COR-L47 (cell line): ENCODE measurements at regions not wholly inside any gene's neighbourhood (a gene's known extent, or its start where the extent isn't known, plus 50 kb on each side); places are given as distances from the start of the nearest gene placed in this dataset.

Source experiments
- DNase-seq: peaks from one replicate; lab custom pipeline; 2025; lab: John Stamatoyannopoulos, UW

- DNase-seq: no peak
These were observed 193.9 kb downstream of the PHLDA1 start for GRCh38 chr12:75837700-75838099.

- no peak for DNase-seq
These were observed 195.0 kb downstream of the PHLDA1 start for GRCh38 chr12:75836533-75836932.

DNA sequence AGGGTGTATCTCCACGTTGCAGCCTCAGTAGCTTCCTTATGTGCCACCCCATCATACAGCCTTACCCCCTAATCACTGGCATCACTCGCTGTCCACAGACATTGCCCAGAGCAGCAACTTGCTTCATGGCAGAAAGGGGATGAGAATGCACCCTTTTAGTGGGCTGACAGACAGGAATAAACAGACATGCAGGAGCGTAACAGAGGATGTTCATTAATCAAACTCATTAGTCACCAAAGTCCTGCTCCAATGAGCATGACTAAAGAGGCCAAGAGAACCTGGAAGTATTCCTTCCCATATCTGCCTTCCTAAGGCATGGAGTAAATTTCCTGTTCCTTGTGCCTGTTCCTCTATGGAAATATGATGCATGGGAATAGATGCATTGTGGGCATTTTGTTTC, 197.0 kb downstream of the PHLDA1 start:
- no peak for DNase-seq

DNA sequence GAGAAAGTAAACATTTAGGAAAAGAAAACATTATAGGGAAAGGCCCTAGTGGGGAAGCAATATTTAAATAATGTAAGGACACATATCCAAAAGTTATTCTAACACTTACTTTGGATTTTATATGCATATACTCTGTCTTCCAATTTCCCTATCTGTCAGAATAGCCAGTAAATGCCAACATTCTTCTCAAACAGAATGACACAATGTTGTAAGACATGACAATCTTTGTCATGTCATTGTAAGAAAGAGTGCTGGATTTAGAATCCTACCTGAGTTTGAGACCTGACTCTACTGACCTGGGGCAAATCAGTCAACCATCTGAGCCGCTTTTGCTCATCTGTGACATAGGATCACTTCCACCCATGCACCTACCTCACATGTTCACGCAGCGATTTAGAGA, 198.3 kb downstream of the PHLDA1 start:
- DNase-seq: no peak

- DNase-seq: no peak
These were observed 200.2 kb downstream of the PHLDA1 start for GRCh38 chr12:75831402-75831801.

DNA sequence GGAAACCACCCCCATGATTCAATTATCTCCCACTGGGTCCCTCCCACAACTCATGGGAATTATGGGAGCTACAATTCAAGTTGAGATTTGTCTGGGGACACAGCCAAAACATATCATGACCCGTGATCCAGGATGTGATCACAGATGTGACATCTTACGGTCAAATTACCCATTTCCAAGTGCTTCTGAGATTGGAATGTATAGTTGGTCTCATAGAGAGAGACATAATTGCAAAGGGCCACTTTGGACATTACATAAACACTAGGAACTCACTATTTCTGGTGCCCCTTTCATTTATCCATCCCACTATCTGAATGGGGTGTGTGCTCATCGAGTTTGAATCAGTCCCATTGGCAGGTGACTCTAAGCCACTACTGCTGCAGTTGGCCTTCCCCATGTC, 204.5 kb downstream of the PHLDA1 start:
- no peak for DNase-seq

DNA sequence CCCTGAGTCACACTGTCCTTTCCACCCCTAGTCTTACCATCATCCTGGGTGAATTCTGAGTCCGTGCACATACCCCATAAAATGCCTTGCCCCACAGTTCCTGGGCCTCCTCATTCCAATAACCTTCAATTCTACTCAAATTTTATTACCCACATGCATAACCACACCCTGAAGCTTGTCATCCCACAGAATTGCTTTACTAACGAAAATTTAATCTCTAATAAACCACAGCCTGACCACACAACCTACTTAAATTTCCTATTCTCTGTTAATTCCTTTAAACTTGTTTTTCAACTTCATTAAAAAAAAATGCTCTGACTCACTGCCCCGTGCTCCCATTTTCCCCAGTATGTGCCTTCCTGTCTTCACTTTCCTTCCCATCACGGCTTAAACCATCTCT, 205.9 kb downstream of the PHLDA1 start:
- DNase-seq: no peak

GRCh38 chr12:75823475-75823874, 208.1 kb downstream of the PHLDA1 start:
- no peak for DNase-seq

DNA sequence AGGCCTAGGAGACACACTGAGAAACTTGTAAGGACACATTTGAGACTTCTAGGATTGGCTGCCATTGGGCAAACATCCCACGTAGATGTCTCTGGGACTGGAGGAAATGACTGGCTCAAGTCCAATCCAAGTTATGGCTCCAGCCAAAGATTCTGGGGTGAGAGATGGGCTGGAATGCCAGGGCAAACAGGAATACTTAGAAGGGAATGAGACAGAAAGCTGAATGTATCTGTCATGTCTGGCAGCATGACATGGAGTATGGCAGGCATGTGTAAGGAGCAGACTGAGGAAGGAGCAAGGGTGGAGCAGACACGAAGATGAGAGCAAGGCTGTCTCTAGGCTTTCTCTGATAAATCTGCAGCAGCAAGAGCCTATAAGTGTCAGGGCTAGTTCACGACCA, 209.2 kb downstream of the PHLDA1 start:
- DNase-seq: no peak

DNA sequence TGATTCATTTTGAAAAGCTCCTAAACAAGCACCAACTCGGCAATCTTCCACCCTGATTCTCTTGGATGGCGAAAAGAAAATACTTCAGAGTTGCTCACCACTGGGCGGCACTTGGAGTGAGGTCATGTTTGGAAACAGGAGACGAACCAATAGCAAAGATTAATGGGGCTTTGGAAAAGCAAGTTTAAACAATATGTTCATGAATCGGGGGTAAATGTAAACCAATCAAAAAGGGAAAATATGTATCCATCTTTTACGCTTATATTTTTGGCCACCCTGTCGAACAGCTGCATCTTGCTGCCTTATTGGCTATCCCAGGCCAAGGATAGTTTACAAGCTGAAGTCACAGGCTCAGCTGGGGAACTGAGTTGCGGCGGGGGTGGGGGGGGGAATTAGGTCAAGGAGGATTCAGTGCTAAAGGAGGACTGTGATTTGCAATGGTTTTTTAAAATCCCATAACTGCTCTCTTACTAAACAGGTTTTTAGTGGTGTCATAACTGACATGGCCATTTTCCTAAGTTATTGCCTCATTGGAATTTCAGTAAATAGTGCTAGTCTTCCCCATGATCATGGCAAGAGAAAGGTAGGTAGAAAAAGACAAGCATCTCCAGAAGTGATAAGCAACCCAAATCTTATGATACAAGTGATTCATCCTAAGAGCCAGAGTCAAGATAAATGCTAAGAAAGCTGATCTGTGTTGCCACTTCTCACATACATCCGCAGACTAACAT, 210.6 kb downstream of the PHLDA1 start:
- DNase-seq: no peak

DNA sequence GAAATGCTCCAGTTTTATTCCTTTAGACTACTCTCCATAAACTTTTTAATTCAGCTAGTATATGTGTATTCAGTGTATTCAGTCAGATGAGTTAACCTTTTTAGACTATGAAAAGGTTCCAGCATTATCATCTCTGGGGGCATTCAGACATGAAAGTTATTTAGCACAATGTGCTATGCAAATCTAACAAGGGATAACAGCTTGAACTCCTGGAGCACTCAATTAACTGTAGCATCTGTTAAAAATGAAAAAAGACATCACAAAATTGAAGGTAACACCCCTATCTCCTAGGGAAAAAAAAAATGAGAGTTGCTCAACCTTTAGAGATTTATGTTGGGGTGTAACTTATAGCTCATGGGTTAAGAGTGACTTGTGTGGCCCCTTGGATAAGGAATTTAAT, 211.5 kb downstream of the PHLDA1 start:
- DNase-seq: no peak

- DNase-seq: no peak
These were observed 212.1 kb downstream of the PHLDA1 start for GRCh38 chr12:75819512-75819911.

- DNase-seq: no peak
These were observed 212.7 kb downstream of the PHLDA1 start for GRCh38 chr12:75818863-75819262.

GRCh38 chr12:75816897-75817296, 214.7 kb downstream of the PHLDA1 start:
- DNase-seq: peak; percentile 50

DNA sequence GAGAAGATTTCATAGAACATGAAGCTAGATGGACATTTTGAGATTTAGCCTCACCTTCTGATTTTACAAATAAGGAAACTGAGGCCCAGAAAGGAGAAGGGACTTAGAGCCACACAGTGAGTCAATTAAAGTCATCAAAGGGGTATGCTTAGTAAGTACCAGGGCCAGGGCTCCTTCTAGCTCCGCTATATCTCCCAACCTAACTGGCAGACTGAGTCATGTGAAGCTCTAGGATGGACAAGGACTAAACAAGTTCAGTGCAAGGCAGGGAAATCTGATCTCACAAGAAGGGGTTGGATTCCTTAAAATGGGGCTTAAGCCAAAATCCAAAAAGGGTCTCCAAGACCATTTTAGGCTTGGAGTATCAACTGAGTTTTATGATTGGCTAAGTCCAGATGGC, 215.8 kb downstream of the PHLDA1 start:
- no peak for DNase-seq

GRCh38 chr12:75814851-75815754, 216.5 kb downstream of the PHLDA1 start:
- DNase-seq: no peak

- DNase-seq: no peak
These were observed 218.5 kb downstream of the PHLDA1 start for GRCh38 chr12:75813072-75813471.

GRCh38 chr12:75812271-75813018, 219.1 kb downstream of the PHLDA1 start:
- peak; percentile 24 for DNase-seq

GRCh38 chr12:75809746-75810145, 221.8 kb downstream of the PHLDA1 start:
- no peak for DNase-seq

DNA sequence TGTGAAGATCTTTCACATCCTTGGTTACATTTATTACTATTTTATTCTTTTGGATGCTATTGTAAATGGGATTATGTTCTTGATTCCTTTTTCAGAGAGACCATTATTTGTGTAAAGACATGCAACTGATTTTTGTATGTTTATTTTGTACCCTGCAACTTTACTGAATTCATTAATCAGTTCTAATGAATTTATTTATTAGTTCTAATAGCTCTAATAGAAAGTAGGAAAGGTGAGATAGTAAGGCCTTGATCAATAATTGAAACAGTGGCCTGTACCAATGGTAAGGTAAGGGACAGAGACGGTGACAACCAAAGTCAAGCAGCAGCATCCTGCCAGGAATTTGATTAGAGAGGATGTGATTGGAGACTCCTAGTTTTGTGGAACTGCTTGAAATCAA, 224.1 kb downstream of the PHLDA1 start:
- no peak for DNase-seq

- DNase-seq: no peak
These were observed 225.7 kb downstream of the PHLDA1 start for GRCh38 chr12:75805905-75806304.

- no peak for DNase-seq
These were observed 226.3 kb downstream of the PHLDA1 start for GRCh38 chr12:75805320-75805719.
